RPMI7951 (cell line): ENCODE measurements at regions not wholly inside any gene's neighbourhood (a gene's known extent, or its start where the extent isn't known, plus 50 kb on each side); places are given as distances from the start of the nearest gene placed in this dataset.

Source experiments
- DNase-seq: peaks from one replicate; pipeline ENCODE4 v3.0.0-alpha.2; 2012; ENCODE audit warnings: low read depth

DNA sequence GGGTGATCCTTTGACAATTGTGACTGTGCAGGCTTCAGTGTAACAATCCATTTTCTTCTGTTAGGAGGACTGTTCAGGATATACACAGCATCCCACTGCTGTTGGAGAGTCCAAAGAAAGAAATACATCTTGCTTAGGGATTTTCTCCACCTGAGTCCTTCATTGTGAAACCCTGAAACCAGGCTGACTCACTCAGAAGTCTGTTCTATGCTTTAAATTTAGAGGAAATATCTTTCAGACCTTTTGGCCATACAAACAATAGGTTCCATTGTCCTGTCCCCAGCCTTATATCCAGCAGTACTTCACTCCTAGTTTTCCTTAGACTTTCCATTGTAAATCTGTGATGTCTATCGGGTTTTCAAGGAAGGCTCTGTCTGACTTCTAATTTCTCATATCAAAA lies 379.1 kb downstream of the SUCLA2 start:
- peak; percentile 11 for DNase-seq

GRCh38 chr13:47611664-47612288 lies 389.3 kb downstream of the SUCLA2 start:
- DNase-seq, result peak; percentile 19

GRCh38 chr13:47610687-47611086 lies 390.4 kb downstream of the SUCLA2 start:
- no peak for DNase-seq

DNA sequence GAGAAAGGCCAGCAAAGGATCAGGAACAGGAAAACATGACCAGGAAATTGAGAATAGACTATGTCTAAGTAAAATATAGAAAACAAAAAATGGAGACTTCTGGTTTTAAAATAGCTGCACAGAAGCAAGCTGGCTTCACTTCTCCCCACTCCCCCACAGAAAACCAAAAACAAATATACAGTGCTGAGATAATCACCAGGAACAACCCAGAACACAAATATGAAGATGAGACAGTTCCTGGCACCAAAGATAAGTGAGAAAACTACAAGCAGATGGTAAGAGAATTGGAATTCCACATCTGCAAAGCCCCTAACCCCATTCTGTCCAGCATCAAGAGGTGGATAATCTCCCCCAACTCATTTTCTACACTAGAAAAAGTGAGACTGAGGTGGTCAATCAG lies 397.7 kb downstream of the SUCLA2 start:
- no peak for DNase-seq

DNA sequence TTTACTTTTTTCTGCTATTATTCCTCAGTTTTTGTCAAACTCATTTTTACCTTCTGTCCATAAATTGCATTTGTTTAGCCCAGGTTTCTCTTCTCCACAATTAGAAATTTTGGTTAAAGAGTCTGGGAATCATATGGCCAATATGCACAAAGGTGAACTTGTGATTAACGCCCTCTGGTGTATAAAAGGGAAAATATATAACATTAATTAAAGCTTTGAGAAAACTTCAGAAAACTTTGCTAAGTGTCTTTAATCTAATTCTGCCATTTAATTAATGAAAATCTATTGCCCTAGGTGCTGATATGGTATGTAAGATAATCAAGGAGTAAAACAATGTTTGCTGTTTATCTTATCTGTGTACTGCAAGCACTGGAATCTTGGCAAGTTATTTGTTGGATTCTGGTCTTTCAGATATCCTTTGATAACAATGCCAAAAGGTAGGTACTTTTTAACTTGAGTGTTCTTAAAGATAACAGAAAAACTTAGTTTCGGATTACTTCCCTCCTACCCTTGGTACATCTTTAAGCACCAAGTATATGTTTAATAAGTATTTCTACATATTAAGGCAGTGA lies 402.6 kb downstream of the SUCLA2 start:
- DNase-seq, result peak; percentile 9

DNA sequence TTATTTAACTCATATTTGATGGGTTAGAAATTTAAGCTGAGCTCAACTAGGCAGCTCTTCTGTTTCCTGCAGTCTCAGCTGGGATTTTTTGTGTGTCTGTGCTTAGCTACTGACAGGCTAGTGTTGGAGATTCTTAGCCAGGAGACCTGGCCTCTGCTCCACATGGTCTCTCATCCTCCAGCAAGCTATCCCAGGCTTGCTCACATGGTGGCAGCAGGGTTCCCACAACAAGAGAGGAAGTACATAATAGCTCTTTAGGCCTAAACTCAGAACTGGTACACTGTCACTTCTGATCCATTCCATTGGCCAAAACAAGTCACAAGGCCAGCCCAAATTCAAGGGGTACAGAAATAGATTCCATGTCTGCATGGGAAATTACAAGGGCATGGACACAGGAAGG lies 406.2 kb downstream of the SUCLA2 start:
- peak; percentile 18 for DNase-seq

- no peak for DNase-seq
Observed at GRCh38 chr13:47592256-47592655, 408.8 kb downstream of the SUCLA2 start.

GRCh38 chr13:47588676-47589075 lies 412.4 kb downstream of the SUCLA2 start:
- no peak for DNase-seq

- no peak for DNase-seq
Observed at GRCh38 chr13:47572375-47572774, 428.7 kb downstream of the SUCLA2 start.

DNA sequence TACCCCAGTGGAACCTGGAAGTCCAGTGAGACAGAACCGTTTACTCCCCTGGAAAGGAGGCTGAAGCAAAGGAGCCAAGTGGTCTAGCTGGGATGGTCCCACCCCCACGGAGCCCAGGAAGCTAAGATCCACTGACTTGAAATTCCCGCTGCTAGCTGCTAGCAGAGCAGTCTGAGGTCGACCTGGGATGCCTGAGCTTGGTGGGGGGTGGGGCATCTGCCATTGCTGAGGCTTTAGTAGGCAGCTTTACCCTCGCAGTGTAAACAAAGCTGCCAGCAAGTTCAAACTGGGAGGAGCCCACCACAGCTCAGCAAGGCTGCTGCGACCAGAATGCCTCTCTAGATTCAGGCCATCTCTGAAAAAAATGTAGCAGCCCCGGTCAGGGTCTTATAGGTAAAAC lies 437.0 kb downstream of the SUCLA2 start:
- no peak for DNase-seq

- DNase-seq, result no peak
Observed at GRCh38 chr13:47556703-47557102, 444.4 kb downstream of the SUCLA2 start.

- peak; percentile 6 for DNase-seq
Observed at GRCh38 chr13:47555235-47555634, 445.8 kb downstream of the SUCLA2 start.

DNA sequence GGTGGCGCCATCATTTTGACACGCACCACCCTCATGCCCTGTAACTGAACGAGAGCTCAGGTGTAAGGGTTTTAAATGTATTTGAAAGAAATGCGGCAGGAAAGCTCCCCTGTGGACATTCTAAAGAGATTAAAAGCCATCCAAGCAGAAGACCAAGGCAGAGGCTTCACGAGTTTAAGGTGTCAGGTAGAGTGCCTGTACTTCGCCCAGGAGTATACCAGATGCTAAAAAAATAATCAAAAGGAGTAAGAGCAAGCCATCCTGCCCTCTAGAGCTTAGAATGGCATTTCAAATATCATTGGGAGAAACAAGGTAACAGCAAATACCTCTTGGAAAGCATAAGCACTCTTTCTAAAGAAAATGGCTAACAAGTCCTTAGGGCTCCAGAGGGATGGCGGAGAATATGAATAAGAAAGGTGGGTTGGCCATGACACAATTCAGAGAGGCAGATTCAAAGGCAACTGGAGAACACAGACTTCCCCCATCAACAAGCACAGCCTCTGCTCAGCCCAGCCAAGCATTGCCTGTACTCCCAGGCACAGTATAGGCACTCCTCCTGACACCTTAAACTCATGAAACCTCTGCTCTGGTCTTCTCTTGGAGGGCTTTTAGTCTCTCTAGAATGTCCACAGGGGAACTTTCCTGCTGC lies 447.6 kb downstream of the SUCLA2 start:
- no peak for DNase-seq

GRCh38 chr13:47549219-47549752 lies 451.8 kb downstream of the SUCLA2 start:
- peak; percentile 2 for DNase-seq

DNA sequence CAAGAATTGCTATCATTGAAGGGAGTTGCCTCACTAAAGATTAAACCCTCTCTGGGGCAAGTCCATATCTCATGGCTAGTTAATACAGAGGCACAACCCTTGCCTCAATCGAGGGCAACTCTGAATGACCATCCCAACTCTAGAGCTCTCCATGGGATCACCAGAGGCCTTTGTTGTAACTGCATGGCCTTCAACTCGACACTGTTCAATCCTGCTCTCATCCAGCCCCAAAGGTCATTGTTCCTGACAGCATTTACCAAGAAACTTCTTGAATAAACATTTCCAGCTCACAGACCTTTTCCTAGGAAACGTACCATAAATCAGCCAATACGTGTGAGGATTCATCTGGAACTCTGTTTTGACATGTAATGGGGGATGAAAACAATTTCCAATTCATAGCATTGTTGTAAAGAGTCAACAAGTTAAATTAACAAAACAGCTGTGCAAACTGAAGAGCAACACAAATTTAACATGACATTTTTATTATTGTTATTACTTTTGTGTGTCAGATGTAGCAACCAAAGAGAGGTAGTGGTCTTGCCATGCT lies 452.7 kb downstream of the SUCLA2 start:
- DNase-seq, result no peak

- no peak for DNase-seq
Observed at GRCh38 chr13:47546391-47547225, 454.5 kb downstream of the SUCLA2 start.

DNA sequence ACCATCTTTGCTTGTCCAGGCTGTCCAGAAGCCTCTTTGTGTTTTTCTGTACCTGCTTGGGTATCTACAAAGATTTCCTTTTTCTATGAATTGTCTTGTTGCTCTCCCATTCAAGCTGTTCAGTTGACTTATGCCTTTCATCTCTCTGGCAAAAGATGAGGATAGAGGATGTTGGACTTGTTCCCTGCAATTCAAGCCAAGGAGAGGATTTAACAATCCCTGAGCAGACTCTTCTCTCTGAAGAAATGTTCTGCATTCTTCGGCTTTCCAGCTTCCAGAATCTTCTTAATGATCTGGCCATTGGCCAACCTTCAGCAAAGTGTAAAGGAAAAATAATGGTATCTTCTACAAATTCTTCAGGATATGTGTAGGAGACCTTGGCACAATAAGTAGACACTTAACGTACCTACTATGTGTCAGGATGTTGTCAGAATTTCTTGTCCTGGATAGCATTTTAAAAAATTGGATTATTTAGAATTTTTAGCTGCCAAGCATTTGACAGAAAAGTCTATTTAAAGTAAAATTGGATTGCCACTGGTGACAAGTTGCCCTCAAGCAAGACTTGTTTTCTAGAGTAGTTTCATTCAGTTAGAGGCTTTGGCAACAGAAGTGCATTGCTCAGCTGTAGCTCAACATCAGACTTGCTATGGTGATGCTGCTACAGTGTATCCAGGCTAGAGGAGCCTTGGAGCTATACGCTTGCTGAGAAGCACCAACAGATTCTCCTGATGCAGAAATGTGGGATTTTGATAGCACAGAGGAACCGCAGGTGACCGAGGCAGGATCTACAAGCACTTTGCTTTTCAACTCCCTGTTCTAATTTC lies 455.7 kb downstream of the SUCLA2 start:
- DNase-seq, result no peak

- DNase-seq, result no peak
Observed at GRCh38 chr13:47539317-47539716, 461.8 kb downstream of the SUCLA2 start.

DNA sequence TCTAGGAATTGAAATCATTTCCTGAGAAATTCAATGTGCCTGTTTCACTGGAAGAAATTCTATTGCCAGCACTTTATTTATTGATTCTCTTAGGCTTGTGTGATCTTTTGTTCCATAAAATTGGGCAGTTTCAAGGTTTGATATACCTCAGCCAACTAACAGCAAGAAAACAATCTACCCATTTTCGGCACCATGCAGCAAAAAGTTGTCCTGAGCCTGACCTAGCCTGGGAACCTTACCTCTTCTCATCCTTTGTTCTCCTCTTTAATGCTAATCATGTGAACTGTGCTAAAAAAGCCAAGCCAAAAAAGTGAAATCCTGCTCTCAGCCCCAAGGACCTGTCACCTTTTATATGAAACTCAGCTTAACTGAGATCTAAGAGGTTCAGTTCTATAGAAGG lies 477.3 kb downstream of the SUCLA2 start:
- no peak for DNase-seq

GRCh38 chr13:47521890-47522487 lies 479.1 kb downstream of the SUCLA2 start:
- DNase-seq, result no peak

GRCh38 chr13:47519626-47520025 lies 481.4 kb downstream of the SUCLA2 start:
- no peak for DNase-seq
